PC-3 (cell line): ENCODE measurements at regions not wholly inside any gene's neighbourhood (a gene's known extent, or its start where the extent isn't known, plus 50 kb on each side); places are given as distances from the start of the nearest gene placed in this dataset.

Experiments
- EZH2 ChIP-seq: fragments of 300-600 bp; sonication (generic); IDR thresholded peaks from one replicate; pipeline ENCODE4 v1.6.1; 2017; ENCODE audit warnings: antibody characterized with exemption, mild to moderate bottlenecking, low read length; ENCODE audit not compliant: unreplicated experiment
- EZH2phosphoT487 ChIP-seq: fragments of 300-600 bp; sonication (generic); IDR thresholded peaks from 2 replicates; pipeline ENCODE4 v1.6.1; 2018; ENCODE audit warnings: mild to moderate bottlenecking, antibody characterized with exemption, low read length, borderline replicate concordance
- TF ChIP-seq, protein P1 (sequence below): fragments of 300-600 bp; sonication (generic); conservative IDR thresholded peaks from 2 replicates; pipeline ENCODE4 v1.5.1; 2017; ENCODE audit warnings: antibody characterized with exemption, low read depth, mild to moderate bottlenecking, low read length

DNA sequence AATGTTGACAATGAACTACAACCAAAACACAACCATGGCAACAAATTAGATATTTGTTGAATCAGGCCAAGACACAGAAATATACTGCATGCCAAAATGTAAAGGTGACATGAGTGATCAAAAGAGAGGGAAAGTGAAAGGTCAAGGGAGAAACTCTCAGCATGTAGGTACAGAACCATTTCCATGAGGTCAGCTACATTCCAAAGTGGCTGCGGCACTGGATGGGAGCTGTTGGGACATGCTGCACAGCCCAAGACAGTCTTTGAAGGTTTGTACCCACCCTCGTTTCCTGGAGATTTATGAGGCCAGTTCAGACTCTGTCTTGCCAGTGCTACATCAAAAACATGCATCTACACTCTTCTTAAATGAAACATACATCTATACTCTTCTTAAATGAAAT, 579.9 kb downstream of the BMP2 start:
- TF ChIP-seq, protein P1, sequence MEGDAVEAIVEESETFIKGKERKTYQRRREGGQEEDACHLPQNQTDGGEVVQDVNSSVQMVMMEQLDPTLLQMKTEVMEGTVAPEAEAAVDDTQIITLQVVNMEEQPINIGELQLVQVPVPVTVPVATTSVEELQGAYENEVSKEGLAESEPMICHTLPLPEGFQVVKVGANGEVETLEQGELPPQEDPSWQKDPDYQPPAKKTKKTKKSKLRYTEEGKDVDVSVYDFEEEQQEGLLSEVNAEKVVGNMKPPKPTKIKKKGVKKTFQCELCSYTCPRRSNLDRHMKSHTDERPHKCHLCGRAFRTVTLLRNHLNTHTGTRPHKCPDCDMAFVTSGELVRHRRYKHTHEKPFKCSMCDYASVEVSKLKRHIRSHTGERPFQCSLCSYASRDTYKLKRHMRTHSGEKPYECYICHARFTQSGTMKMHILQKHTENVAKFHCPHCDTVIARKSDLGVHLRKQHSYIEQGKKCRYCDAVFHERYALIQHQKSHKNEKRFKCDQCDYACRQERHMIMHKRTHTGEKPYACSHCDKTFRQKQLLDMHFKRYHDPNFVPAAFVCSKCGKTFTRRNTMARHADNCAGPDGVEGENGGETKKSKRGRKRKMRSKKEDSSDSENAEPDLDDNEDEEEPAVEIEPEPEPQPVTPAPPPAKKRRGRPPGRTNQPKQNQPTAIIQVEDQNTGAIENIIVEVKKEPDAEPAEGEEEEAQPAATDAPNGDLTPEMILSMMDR = no peak
- TF ChIP-seq EZH2 (no peak), EZH2phosphoT487 (no peak)
